NOMO-1 treated with dmso at 0.1 percent for 144 hours (cell line): ENCODE measurements at regions not wholly inside any gene's neighbourhood (a gene's known extent, or its start where the extent isn't known, plus 50 kb on each side); places are given as distances from the start of the nearest gene placed in this dataset.
"Not testable (repeated sequence)": the region's sequence is repeated elsewhere in the genome, so short reads cannot be mapped to it uniquely, and the experiment has no call there.

Experiments used
- DNase-seq: peaks from one replicate; lab custom pipeline; 2025; ENCODE audit not compliant: unreplicated experiment; lab: John Stamatoyannopoulos, UW

DNA sequence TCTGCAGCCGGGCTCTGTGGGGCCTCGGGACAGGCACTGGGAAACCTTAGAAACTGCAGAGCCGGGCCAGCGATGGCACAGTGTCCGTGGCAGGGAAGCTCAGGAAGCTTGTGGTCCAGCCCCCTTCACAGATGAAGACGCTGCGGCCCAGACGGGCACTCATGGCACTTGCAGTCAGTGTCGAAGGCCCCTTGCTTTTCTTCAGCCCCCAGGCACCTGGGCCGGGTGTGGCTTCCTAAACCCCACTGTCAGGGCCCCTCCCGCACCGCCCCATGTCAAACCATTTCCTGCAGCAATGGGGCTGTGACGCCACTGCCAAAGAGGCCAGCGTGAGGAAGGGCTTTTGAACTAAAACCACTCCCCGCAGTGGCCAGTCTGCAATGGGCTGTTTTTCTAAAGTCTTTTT, 164.0 kb downstream of the LAT start:
- DNase-seq = no peak

DNA sequence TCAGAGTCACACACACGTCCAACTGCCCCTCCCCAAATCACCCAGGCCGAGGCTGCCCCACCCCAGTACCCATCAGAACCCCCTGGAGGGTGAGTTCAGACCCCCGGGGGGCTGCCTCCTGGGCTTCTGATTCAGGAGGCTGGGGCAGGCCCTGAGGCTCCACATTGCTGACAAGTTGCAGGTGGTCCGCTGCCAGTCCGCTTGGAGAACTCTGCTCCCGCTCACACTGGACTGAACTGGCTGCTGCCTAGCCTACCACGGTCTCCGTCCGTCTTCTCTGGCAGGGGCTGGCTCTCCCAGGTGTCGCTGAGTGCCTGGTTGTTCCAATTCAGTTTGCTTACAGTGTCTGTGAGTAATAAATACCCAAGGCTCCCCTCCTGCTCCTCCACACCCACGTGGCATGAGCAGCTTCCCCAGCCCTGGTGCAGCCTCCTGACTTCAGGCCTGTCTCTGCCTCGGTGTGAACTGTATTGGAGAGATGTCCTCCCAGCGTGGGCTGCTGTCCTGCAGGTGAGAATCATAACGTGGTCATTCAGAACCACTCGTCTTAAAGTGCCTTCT, 163.4 kb downstream of the LAT start:
- DNase-seq = no peak

- DNase-seq = not testable (repeated sequence)
These were observed 162.9 kb downstream of the LAT start for GRCh38 chr16:29147710-29148109.

GRCh38 chr16:29146808-29147643, 162.2 kb downstream of the LAT start:
- not testable (repeated sequence) for DNase-seq

DNA sequence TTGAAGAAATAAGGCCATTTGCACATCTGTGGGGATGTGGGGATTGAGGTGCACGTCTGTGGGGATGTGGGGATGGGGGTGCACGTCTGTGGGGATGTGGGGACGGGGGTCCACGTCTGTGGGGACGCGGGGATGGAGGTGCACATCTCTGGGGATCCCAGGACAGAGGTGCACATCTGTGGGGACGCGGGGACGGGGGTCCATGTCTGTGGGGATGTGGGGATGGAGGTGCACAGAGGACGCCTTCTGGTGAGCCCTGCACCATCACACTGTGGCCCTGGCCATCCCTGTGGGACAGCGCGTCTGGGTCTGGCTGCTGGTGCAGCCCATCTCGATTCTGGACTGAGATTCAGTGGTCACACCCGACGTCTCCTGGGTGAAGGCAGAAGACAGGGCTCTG, 161.4 kb downstream of the LAT start:
- no peak for DNase-seq

GRCh38 chr16:29145486-29146225, 160.8 kb downstream of the LAT start:
- not testable (repeated sequence) for DNase-seq

DNA sequence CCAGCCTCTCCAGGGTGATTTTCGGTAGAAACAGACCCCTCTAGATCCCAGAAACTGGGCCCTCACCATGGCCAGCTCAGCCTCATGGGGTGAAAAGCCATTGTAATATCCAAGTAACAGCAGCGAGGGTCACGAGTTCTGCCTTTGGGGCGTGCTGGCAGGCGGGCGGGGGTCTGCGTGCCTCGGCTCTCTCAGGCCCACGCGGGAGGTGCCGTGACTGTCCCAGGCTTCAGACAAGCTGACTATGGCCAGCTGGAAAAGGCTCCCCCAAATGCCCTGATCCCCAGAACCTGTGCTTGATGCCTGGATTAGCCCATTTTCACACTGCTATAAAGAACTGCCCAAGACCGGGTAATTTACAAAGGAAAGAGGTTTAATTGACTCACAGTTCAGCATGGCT, 160.2 kb downstream of the LAT start:
- not testable (repeated sequence) for DNase-seq

GRCh38 chr16:29144669-29145062, 159.8 kb downstream of the LAT start:
- not testable (repeated sequence) for DNase-seq

DNA sequence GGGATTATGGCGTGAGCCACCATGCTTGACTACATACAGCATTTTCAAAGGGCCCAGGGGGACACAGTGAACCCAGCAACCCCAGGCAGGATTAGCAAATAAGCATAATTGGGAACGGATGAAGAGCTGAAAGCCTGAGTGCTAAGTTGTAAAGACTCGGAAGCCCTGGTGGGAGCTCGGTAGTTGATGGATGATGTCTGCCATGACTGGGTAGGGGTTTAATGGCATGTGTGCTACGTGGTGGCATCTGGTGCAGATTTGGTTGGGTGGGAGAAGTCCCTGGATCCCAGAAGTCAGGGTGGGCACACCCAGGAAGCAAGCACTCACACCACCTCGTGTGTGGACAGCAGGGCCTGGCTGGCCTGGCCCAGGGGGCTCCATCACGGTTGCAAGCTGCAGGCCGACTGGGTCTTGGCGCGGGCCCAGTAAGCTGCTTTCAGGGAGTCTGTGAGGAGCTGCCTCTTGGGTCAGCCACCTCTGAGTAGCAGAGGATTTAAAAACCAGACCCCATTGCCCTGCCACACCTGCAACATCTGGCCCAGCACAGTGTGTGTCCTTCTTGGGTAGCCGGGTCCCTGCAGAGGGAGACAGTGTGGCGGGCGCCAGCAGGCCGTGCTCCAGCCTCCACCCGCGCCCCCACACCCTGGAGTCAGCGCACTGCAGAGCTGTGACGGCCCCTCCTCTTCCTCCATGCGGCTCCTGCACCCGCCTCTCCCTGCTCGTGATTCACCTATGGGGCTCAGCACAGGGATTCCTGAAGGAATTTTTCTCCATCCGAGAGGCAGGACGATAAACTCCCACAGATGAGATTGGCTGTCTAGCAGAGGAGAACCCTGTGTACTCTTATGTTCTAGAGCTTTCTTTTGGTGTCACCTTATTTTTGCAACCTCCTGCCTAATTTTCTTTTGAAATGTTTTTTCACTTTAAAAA, 159.2 kb downstream of the LAT start:
- DNase-seq = not testable (repeated sequence)

DNA sequence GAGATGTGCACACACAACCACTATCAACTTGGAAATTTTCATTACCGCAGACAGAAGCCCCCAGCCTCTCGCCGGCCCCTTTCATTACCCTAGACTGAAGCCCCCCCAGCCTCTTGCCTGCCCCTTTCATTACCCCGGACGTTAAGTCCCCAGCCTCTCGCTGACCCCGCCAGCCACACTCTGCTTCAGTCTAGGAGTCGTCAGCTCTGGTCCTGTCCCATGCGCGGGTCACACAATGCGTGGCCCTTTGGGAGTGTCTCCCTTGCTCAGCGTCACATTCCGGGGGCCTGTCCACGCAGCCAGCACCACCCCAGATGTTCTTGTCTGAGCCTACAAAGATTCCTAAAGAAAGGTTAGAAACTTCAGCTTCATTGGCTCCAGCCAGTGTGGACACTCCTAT, 157.7 kb downstream of the LAT start:
- not testable (repeated sequence) for DNase-seq

DNA sequence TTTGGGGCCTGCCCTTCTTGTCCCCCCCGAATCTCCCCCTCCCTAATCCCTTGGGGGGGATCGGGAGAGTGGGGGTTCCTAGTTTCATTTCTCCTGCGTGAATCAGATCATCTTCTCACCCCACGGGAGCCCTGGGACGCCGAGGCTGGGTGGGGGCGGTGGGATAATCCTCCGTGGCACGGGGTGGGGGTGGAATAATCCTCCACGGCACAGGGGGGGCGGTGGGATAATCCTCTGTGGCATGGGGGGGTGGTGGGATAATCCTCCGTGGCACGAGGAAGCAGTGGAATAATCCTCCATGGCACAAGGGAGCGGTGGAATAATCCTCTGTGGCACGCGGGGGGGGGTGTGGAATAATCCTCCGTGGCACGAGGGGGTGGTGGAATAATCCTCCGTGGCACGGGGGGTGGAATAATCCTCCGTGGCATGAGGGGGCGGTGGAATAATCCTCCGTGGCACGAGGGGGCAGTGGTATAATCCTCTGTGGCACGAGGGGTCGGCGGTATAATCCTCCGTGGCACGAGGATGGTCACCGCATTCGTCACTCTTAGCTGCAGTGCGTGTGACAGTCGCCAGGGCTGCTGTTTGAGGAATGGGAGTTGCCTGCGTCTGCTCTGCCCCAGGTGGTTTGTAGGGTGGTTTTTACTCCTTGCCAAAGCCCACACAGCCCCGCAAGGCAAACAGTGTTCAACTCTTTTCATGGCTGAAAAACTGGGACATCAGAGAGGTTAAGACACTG, 156.9 kb downstream of the LAT start:
- DNase-seq = no peak

- not testable (repeated sequence) for DNase-seq
These were observed 156.3 kb downstream of the LAT start for GRCh38 chr16:29141121-29141520.

DNA sequence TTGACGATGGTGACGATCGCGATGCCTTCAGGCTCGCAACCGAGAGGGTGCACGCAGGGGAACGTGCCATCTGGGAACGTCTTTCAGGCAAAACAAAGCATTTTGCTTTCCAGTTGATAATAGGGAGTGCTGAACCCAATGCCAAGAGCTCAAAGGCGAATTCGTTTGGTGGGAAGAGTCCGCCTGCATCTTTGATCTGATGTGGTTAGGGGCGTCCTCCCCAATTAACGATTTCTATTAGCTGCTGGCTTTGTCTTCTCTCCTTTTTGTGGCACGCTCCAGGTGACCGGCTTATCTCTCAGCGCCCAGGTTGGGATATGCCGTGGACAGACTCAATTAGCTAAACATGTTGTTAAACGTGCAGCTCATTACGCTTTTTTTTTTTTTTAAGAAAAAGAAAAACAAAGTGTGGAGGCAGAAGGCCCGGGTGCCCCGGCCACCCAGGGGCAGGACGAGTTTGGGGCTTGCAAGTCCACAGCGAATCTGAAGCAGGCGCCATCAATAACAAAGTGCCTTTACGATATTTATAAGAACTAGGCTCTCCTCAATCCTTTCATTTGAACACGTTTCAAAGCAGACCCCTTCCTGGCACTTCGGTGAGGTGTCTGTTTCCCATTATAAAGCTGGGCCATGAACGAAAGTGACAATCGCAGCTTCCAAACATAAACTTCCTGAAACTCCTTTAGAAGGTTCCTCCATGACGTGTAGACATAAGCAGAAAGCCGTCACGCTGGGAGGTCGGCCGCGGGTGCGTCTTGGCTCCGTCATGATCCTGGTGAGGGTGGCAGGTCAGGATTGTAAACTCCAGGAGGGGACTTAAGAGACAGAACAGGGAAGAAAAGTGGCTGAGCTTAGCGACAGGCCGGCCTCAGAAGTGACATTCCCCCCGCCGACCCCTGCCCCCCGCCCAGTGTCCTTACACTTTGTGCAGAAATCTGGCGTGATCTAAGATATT, 155.3 kb downstream of the LAT start:
- DNase-seq = not testable (repeated sequence)

- DNase-seq = no peak
These were observed 154.5 kb downstream of the LAT start for GRCh38 chr16:29139261-29139802.

DNA sequence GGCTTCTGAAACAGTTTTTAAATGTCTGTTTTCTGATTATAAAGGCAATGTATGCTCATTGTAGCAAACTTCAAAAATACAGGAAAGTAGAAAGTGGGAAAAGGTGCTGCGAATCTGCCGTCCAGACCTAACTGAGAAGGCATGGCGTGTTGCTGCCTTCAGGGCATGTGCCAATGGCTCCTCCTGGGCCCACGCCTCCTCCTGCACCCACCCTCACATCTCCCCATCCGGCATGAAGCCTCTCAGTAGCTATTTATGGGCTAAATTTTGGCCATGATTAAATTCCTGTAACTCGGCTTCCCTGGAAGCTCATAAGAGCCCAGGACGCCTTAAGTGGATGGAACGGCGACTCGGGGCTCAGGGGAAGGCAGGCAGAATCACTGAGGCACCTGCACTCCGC, 153.8 kb downstream of the LAT start:
- not testable (repeated sequence) for DNase-seq

DNA sequence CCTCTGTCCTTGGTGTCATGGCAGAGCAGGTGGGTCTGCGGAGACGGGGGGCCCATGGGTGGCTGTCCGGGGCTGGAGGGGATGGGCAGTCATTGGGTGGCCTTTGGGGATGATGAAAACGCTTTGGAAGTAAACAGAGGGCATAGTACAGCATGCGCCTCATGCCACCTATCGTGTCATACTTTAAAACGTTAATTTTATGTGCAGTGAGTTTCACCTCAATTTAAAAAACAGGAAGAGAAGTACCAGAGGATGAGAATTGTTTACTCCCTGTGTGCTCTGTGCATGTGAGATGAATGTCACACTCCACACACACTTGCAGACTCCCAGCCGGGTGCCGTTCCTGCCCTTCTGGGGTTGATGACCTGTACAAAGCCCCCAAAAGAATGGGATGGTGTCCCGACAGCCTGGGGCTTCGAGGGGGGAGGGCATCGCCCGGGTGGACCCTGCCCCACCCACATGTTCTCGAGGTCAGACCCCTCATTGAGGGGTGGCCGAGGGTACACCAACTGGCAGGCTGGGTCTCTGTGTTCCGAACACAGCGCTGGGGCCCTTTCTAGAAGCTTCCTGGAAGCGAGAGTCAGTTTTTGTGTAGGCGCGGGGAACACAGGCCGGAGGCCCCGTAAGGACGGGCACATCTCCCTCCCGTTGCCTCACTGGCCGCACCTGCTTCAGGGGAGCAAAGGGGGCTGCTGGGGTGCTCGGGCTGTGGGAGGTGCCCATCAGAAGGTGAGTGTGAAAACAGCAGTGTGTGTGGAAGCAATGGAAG, 153.2 kb downstream of the LAT start:
- DNase-seq = not testable (repeated sequence)

DNA sequence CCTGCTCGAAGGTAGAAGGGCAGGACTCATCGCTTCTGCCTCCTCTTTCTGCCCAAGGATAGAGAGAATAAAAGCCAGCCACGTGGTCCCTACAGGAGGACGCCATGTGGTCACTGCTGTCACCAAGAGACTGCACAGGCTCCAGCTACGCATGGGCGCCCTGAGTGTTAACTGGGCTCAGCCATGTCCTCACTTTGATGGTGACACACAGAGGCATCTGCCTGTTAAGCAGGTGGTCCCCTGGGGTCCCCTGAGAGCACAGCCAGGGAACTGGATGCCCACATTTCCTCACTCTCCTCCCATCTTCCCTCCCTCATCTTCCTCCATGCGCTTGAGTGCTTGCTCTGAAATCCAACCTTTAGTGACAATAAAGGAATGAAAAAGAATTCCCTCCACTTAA, 152.6 kb downstream of the LAT start:
- DNase-seq = not testable (repeated sequence)

DNA sequence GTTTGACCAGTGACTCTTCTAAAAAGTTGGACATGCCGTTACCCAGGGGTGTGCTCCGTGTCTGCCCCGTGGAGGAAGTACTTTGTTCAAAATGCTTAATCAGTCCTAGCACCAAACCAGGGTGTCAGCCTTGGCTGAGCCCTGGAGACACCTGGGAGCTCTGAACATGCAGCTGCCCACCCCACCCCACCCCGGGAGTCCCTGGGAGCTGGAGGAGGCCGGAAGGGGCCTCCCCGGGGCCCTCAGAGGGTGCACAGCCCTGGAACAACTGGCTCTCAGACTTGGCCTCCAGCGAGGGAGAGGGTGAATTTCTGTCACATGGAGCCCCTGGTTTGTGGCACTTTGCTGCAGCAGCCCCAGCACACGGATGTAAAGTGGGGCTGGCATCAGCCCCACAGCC, 152.1 kb downstream of the LAT start:
- DNase-seq = not testable (repeated sequence)
